Left renal pelvis (tissue), 4 donors: ENCODE measurements at regions not wholly inside any gene's neighbourhood (a gene's known extent, or its start where the extent isn't known, plus 50 kb on each side); places are given as distances from the start of the nearest gene placed in this dataset.

Experiments used
- DNase-seq, 4 donors: peaks; one replicate each; pipeline ENCODE4 v3.0.0-alpha.2; 2013; ENCODE audit warnings: low read depth in 4 of 4, low spot score in 3 of 4

DNA sequence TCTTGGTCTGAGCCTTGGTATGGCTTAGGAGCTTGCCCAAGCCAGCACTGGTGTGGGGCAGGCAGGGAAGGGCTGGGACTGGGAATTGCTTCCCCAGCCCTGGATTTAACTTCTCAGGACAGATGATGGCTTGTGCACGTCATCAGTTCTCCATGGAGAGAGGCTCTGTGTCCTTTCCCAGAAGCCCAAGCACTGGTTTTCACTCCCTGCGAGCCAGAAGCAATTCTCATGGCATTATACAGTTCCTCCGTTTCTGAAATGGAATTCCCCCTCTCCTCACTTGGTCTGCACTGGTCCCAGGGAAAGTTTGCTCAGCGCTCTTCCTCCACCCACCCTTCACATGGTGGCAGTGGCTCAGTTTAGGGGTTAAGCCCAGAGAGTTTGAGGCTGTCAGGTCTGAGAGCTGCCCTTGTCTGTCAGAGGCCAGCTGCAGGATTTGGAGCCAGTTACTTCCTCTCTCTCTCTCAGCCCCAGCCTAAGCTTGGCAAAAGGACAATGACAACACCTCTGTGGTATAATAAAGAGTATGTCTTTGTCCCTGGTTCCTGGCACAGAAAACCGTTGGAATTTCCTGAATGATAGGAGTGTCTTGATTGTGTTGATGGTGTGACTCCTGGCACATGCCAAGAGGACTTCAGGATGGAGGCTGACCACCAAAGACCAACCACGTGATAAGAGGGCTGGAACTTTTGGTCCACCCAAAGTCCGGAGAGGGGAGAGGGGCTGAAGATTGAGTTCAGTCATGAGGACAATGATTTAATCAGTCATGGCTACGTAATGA, 219.6 kb upstream of the TNRC6C start:
- DNase-seq, result no peak

DNA sequence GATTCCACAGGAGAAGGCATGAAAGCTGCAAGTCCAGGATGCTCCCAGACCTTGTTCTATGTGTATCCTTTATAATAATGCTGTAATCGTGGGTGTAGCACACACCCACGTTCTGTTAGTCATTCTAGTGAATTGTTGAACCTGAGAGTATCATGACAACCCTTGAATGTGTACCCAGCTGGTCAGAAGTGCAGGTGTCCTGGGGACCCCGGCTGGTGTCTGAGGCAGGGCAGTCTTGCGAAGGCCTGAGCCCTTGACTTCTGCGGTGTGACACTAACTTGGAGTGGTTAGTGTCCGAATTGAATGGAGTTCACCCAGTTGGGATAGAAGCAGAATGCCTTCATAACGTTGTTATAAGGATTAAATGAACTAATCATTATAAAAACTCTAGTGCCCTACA, 218.0 kb upstream of the TNRC6C start:
- DNase-seq, result no peak

DNA sequence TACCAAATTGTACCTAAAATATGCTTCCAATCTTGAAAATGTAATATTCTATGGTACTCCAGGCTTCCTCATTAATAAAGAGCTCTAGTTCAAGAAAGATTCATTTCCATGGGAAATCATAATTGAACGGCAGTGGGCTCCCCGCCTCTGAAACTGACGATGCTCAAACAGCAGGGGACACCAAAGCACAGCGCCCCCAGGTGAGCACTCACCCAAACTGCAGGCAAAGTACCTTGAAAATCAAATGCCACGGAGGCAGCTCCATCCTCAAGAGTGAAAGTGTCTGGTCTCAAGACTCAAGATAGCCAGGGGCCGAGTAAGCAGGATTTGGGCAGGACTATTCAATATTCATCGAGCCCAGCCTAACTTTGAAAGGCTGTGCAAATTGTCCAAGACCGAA, 217.4 kb upstream of the TNRC6C start:
- no peak for DNase-seq

DNA sequence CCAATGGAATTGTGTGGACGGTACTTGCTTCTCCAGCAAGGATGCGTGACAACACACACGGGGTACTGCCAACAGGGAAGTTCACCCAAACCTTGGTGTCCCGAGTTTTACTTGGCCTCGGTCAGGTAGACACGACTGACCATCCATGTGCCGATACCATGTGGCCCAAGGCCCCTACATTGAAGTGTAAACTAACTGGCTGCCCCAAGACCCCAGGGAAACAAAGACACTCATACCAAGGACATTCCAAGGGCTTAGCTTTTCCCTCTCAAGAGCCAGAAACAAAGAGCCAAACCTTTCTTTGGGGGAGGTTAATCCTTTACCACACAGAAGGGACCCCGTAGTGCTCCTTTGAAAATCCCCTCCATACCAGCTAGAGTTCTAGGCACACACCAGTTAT, 215.9 kb upstream of the TNRC6C start:
- no peak for DNase-seq

DNA sequence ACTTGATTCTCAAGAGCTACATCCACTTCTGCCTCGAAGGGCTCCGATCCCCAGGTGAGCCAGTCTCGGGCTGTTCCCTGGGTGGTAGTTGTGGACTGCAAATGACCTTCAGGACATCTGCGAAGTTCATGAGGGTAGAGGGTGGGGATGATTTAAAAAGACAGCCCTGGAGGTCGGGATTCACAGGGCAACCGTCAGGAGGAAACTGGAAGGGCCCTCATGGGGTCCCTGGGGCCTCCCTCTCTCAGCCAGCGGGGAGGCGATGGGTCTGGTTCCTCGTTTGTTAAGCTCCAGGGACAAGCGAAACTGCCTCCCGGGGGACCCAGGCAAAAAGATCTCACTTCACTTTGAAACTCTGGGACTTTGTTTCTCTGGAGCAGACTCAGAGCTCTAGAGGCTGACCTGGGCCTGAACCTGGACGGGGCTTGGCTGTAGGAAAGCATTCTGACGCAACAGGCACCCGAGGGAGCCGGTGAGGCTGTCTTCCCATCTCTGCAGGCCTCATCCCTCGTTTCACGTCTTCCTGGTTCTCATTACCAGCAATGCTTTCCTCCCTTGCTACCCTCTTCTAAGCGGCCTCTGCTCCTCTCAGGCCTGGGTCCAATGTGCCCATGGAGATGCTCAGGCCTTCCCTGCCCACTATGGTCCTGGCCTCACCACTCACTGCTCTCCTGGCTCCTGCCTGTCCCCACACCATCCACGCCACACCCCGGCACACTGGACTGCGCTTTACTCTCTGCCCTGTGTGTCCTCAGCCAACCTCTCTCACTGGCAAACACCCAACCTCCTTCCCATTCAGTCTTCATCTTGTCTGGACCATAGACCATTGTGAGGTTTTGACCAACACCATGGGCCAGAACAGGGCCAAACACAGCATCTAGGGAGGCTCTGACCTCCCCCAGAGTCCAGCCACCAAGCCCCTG, 214.2 kb upstream of the TNRC6C start:
- no peak for DNase-seq

DNA sequence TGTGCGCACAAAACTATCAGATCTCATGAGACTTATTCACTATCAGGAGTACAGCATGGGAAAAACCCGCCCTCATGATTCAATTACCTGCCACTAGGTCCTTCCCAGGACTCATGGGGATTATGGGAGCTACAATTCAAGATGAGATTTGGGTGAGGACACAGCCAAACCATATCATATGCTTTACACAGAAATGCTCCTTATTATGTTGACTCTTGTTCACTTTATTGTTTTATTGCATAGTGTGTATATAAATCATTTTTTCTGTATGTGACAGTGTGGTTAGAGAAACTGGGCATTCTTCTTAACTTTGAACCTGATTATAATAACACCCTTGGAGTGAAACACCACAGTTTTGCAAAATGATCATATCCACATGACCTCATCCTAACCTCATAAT, 212.8 kb upstream of the TNRC6C start:
- DNase-seq, result no peak

DNA sequence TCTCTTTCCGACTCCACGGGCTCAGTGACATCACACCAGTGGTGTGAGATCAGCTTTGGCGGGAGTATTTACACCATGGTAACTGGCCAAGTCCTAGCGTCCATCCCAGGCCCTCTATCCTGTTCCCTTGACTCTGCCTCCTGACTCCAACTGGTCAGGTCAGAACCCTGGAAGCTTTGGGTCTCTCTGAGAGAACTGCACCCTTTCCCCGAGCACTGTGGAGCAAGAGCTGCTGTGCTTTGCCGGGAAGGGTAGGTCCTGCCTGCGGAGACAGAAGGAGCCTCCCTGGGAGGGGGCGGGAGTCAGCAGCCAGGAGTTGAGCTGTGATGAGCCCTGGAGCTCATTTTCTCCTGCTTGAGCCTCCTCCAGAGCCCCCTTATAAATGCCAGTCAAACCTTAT, 212.1 kb upstream of the TNRC6C start:
- DNase-seq, result no peak

DNA sequence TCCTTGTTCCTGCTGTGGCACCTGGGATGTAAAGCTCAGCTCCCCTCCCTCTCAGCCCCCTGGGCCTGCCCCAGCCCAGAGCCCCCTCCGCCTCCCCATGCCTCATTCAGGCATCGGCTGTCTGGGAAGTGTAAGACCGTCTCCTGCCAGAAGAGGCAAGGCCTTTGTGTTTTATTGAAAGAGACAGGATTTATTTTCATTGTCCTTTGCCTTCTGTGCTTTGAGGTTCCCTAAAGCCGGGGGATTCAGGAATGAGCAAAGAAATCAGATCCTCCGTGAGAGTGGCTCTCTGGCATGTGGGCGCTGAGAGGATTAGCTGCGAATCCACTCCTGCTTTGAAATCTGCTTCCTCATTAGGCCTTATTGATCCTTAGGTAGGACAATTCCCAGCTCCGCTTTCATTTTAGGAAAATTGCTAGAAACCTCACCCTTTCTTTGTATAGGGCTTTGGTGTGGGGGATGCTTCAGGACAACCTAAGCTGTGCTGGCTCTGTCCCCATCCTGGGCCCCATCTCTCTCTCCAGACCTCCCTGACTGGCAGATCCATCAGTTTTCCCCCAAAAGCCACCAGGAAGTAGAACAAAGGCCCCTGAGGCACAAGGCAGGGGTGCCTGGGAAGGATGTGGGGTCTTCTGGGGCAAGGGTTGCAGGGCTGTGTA, 211.5 kb upstream of the TNRC6C start:
- DNase-seq, result no peak

DNA sequence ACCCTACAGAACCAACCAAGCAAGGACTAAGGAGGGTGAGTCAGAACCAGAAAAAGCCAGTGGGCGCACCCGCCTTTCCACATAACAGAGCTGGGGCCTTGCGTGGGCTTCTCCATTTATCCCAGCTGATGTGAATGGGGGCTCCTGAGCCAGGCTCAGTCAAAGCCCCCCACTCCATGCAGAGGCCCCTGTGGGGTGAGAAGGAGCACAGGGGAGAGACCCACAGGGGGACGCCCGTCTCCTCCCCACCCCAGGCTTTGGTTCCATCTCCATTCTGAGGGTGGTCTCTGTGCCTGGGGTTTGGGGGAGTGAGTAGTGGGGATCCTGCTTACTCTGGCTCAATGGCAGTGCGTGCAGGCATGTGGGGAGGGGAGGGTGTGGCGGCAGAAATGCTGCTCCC, 210.1 kb upstream of the TNRC6C start:
- DNase-seq, result no peak

DNA sequence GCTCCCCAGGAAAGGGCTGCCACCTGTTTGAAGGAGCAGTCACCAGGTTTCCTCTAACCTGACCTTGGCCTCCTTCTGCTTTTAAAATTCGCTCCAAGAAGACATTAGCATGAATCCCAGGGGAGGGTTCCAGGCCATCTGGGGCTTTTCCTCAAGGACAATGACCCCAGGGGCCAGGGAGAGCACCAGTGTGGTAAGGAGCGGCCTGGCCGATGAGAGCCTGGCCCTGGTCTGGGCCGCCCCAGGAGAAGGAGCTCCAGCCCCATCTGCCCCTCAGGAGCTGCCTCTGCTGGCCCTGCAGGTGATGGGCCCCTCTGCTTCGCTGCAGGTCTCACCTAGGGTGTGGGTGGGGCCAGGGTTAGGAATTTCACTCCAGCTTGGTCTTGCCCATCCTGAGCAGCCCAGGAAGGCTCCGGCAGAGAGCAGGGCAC, 209.2 kb upstream of the TNRC6C start:
- no peak for DNase-seq

DNA sequence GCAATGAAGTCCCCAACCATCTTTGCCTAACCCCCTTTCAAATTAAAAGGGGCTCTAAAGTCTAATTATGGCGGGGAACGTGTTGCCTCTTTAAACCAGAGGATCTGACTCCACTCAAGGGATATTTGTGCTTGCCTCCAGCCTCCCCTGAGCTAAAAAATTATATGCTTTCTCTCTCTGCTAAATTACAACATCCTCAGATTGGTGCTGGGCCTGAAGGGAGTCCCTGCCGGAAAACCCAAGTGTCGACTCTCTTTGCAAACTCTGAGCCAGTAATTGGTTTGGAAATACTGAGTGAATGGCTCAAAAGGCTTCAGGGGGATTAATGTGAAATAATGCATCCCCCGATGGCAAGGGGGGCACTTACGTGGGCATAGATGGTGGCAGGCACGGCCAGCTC, 208.5 kb upstream of the TNRC6C start:
- DNase-seq, result no peak

DNA sequence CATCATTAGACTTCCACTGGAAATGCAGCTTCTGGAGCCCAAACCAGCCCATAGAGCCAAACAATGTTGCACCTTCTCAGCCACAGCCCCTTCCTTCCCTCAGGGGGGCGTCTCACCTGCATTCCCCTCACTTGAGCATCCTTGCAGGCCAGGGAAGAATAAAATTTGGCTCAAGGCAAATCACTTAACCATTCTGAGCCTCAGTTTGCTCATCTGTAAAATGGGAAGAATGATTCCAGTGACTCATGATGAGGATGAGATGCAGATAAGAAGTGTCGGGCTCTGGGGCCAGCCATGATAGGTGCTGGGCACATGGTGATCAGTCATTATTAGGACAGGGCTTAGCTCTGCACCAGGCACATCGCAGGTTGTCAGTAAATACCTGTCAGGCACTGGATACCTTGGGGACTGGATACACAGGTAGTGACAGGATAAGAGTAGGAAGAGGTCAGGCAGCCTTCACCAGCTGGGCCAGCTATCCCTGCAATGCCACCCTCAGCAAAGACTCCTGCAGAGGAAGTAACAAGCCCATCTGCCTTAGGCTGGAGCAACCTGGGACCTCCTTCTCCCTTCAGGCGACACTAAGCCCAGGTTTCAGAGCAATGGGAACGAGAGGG, 208.0 kb upstream of the TNRC6C start:
- DNase-seq, result no peak

DNA sequence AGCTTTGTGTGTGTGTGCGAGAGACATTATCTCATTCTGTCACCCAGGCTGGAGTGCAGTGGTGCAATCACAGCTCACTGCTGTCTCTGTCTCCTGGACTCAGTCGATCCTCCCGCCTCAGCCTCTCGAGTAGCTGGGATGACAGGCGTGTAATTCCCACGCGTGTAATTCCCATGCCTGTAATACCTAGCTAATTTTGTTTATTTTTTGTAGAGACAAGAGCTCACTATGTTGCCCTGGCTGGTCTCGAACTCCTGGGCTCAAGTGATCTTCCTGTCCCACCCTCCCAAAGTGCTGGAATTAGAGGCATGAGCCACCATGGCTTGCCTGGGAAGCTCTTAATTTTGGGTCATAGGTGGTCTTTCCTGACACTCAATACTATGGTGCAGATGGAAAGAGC, 205.3 kb upstream of the TNRC6C start:
- DNase-seq, result no peak

DNA sequence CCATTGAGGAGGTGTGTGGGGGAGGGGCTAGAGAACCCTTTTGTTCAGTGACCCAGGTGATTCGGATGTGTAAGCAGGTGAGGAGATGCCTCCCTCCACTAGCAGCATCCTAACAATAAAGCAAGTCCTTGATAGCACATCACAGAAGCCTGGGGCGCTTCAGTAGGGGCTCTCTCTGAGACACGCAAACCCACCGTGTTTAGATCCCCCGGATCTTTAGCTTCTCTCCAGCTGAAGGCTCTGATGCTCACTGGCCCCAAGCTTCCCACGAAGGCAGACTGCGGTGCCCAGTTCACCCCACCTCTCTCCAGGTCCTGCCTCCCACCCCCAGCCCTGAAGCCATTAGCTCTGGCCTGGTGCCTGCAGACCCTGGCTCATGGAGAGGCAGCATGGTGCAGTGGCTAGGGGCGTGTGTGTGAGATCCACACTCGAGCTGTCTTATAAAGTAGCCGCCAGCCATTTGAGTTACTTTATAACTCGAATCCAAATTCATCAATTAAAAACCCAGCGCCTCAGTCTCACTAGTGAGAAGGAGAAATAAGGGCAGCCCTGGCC, 204.7 kb upstream of the TNRC6C start:
- no peak for DNase-seq

DNA sequence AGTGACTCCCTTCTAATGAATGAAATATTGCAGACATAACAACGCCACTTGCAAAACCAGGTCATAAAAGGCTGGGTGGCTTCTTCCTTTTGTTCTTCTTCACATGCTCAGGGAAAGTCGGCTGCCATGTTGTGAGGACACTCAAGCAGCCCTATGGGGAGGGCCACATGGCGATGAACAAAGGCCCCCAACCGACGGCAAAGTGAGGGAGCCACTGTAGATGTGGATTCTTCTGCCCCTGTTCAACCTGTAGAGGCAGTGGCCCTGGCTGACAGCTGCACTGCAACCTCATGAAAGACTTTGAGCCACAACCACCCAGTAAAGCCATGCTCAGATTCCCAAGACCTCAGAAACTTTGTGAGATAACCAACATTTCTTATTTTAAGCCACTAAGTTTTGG, 203.5 kb upstream of the TNRC6C start:
- DNase-seq, result no peak

DNA sequence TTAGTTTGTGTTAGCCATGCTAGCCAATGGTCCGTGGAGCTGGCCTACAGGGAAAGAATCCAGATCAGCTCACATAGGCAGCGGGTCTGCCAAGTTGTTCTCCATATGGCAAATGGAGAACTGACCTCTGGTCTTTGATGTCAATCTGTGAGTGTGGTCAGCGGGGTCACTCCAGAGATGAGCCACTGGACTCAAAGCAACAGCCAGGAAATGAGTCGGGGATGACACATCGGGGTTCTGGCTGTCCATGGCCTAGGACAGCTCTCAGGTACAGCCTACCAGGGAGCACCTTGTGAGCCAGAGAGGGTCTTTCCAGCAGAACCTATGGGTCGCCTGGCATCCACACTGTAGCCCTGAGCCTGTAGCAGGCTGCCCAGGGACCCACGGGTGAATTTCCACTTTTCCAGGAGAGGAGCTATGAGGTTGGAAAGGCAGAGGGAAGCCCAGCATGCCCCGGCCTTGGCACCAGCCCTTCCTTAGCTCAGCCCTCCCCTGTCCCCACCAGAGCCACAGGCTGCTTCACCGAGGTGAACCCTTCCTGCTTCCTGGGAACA, 203.0 kb upstream of the TNRC6C start:
- DNase-seq, result no peak

DNA sequence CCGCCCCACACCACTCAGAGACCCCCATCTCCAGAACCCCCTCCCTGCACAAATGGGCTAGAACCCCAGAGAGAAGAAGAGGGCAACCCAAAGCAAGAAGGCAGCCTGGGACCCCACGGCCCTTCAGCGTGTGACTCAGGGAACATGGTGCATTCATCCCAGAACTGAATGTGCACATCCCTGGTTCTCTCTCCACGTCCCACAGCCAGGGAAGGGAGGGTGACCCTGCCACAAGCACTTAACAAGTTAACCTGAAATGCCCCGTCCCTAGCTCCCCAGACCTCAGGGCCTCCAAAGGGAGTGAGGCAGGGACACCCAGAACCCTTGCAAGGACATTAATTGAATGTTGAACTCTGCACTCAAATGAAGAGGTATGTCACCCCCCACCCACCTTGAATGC, 202.5 kb upstream of the TNRC6C start:
- no peak for DNase-seq

DNA sequence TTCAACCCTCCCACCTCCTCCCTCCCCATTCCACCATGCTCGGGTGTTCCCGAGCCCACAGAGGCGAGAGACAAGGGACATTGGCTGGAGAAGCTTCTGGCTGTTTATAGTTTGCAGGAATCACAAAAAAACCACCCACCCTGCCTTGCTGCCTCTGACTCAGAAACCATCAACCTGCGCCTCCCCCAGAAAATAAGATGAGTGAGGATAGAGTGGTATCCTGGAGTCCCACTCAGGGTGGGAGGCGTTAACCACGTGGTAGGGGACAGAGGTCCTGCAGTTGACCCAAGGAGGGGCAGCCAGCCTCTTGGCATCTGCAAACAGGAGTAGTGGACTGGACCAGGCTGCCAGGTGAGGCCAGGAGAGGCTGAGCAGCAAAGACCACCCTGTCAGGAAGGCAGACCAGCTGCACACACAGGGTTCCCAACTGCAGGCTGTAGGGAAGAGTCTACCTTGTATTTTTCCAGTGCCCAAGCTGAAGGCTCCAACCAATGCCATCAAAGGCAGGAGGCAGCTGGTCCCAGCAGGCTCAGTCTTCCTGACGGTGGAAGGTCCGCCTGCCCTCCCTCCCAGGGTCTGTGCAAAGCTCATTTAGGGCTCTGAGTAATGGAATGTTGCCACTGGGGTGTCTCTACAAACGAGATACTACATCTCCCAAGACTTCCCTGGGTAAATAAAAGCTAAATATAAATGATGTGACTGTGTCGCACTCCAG, 201.5 kb upstream of the TNRC6C start:
- DNase-seq, result no peak

DNA sequence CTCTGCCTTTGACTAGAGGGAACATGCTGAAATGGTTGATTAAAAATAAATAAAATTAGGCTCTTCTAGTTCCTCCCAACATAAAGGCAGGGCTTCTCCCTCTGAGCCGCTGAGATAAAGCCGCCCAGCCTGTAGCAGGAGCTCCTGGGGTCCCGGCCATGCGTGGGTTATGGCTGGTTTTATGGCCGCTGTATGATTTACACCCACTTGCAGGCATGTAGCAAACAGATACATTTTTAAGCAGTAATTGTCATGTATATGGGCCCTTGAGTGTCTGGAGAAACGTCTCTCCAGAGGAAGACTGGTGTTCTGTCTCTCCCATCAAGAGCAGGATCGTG, 201.0 kb upstream of the TNRC6C start:
- no peak for DNase-seq

DNA sequence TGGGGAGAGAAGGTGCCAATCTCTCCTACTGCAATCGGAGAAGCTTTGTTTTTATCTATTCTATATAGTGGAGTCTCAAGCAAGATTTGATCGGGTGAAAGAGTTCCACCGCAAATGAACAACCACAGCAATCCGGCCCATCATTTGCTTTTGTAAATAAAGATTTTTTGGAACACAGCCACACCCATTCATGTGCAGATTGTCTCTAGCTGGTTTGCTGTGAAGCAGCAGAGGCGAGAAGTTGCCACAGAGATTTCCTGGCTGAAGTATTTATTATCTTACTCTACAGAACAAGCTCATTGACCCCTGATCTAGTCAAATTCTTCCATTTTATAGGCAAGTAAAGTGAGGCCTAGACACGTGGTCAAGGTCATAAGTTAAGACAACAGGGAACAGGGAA, 195.5 kb upstream of the TNRC6C start:
- DNase-seq, result no peak
